SHP77 (cell line): ENCODE measurements at regions not wholly inside any gene's neighbourhood (a gene's known extent, or its start where the extent isn't known, plus 50 kb on each side); places are given as distances from the start of the nearest gene placed in this dataset.
"Not testable (repeated sequence)": the region's sequence is repeated elsewhere in the genome, so short reads cannot be mapped to it uniquely, and the experiment has no call there.

Experiments used
- DNase-seq, 2 experiments: peaks; one replicate each; lab custom pipeline; 2025; lab: John Stamatoyannopoulos, UW

DNA sequence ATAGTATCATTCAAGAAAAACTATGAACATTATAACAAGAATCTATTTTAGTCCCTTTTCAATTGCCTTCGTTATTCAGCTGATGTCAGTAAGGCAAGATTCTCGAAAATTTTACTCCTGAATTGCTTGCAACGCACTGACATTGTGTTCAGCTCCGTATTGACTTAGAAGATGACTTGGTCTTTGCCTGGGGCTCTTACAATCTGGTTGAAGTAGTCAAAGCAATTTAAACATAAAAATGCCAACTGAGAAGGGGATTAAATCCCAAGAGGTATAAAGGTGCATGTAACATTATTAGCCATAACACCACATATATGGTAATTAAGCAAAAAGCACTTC lies 507.1 kb downstream of the CENPC start:
- DNase-seq, result no peak

DNA sequence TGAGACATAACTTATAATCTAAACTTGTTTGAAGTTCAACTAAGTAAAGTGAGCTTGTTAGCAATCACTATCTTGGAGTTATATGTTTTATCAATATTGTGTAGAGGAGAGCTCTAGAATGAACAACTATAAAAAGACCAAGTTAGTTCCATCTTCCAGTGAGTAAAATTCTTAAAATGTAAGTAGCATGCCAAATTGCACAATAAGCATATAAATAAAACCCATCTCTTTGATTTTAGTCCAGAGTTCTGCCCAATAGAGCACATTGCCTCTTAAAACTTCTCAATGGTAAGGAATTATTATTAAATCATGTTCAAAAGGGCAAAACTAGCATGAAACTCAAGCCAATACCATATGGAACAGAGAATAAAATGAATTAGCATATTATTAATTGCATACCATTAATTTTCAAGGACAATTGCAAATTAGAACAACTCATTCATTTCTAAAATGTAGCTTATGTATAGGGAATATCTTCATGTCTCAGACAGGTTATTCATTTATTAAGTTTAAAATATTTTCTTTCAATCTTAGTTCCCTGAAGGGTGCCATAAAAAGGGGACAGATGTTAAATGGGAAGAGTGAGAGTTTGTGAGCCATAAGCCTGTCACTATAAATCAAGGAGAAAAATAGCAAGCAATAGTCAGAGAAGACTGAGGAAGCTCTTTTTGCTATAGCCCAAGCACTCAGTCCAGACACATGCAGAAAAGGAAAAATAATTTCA lies 507.6 kb downstream of the CENPC start:
- no peak for DNase-seq

DNA sequence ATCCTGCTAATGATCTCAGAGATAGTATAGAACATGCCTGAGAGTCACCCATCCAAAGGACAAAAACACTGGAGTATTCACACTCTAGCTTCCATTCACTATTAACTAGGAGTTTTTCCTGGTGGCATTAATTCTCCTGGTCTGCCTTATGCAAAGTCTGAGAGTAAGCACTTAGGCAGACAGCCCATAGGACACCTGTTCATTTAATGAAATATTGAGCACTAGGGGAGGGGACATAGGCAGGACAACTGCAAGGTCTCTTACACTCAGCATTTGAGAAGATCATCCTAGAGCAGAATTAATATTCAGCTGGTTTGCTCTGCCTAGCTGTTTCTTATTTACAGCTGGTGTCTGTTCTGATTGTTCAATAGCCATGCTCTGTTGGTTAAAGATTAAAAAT lies 508.5 kb downstream of the CENPC start:
- no peak for DNase-seq

DNA sequence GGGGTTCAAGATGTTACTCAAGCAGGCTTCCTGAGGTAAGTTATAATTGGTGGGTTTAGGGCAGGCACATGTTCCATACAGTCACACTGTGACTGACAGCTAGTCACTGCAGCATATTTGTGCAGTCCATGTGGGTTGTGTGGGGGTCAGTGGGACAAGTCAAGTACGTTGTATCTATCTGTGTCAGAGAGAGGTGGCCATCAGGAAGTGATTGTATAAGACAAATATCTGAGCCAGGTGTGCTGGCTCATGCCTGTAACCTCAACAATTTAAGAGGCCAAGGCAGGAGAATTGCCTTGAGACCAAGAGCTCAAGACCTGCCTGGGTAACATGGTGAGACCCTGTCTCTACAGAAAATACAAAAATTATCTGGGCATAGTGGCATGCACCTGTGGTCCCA lies 509.3 kb downstream of the CENPC start:
- DNase-seq, result no peak

DNA sequence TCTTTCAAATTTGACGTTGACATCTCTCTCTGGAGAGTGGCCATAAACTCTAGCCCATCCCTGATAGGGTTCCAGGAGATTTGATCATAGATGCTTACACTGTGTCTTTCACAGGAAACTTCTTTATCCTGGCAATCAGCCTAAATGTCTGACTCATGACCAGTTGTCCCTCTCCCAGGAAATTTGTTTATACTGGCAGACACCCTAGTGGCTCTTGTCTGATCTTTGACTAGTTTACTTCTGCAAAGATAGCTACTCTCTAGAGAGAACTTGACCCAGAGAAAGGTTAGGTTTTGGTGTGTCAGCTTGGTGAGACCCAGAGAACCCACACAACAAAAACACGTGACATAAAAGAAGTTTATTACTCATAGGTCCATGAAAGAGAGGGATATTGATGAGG lies 509.8 kb downstream of the CENPC start:
- DNase-seq, result peak; percentile 27 to 36

DNA sequence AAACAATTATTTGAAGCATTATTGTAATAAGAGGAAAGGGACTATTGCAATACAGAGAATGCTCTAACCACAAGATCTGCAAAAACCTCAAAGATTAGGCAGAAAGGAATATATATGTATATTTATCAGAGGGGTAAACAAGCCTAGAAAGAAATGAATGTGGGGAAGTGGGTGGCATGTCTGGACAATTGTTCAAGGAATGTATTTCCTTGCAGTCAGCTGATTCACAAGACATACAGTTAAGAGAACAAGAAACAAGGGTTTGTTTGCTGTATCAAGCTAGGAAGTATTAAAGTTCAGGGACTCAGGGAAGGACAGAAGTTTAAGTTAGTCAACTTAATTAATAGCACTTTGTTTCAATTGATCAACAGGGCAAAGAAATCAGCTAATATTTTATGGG lies 514.7 kb downstream of the CENPC start:
- no peak for DNase-seq

DNA sequence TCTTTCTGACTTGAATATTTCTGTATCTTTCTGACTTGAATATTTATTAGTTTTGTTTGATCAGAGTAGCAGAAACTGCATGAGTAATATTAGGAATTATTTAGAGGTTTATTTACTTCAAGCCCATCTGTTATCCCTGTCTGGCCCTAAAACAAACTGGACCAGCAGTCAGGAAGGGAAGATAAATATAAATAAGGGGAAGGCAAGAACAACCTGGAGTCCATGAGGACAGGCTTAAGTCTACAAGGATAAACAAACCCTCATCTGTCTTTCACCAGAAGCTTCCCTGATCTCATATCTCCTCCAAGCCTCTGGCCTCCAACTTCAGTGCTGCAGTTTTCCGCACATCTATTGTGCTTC lies 524.9 kb downstream of the CENPC start:
- DNase-seq, result no peak

DNA sequence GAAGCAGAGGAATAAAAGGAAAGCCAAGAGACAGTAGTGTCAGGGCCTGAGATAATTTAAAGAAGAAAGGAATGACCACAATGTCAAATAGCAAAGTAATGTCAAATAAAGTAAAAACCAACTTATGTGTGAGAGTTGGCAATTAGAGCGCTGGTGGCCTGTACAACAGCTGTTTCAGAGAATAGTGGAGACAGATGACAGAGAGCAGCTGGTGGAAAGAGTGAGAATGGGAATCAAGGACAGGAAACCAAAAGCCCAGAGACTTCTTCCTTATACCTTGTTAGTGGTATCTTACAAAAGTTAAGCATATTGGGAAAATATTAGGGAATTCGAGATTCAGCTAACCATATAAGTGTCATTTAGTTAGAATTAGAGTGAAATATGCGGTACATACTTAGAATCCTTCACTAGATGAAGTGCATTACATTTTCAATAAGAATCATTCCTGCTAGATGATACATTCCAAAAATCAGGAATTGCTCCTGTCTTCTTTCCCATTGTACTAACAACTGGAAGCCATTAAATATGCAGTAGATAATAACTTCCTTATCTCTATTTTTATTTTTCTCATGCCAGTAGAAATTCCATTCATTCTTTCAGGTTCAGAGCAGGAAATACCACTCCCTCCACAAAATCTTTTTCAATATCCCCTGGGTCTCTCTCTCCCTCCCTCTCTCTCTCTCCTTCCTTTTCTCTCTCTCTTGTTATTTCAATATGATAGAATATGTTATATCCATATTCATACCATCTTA lies 525.4 kb downstream of the CENPC start:
- no peak for DNase-seq

DNA sequence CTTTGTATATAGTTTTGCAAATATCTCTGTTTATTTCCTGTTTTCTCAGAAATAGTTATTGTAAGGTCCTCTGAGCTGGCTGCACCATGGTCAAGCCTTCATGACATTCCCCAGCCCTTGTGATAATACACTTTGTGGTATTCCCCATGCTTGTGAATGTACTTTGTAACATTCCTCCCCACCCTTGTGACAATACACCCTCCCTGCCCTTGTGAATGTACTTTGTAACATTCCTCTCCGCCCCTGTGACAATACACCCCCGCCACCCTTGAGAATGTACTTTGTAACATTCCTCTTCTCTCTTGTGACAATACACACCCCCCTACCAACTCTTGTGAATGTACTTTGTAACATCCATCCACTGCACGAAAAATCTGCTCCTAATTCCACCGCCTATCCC lies 530.7 kb downstream of the CENPC start:
- DNase-seq, result no peak

DNA sequence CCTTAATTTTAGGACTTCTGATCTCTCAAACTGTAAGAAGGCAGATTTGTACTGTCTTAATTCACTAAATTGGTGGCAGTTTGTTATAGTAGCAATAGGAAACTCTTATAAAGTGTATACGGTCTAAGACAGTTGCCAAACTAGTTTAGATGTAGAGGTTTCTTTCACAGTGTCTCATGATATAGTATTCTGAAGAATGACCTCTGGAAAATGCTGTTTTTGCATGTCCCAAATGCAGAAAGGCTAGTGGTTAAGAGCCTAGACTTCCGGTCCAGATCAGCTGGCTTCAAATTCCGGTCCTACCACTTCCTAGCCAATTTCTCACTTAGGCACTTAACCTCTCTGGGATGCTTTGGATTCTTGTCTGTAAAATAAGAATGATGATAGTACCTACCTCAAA lies 538.5 kb downstream of the CENPC start:
- DNase-seq, result no peak

DNA sequence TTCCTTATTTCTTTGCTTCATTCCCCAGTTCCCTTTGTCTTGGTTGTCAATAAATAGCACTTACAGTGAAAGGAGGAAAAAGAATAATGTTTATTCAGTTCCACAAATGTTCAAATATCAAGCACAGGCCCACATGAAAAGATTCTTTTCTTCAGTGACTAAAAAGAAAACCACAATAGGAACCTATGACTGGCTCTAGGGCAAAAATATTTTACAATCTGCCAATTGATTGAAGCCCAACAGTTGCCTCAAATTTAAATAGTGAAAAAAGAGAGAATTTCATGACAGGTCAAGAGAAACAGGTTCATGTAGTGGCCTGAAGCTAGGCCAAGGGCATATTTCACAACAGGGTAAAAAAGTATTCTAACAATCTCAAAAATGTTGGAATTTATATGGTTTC lies 553.8 kb downstream of the CENPC start:
- no peak for DNase-seq

DNA sequence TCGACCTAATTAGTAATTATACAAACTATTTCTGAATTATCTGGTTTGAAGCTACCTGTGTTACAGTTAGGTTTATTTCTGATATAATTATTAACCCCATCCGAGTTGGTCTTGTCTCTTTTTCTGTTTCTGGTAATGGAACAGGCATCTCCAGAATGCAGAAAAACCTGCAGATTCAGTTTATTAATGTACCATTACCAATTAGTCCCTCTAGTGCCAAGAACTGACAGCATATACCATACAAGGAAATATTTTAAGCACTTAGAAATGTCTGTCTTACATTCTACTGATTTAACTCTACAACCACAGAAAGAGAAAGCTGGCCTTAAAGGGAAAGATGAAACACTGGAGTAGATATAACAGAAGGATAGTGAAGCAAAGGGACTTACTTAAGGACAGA lies 570.6 kb downstream of the CENPC start:
- no peak for DNase-seq

DNA sequence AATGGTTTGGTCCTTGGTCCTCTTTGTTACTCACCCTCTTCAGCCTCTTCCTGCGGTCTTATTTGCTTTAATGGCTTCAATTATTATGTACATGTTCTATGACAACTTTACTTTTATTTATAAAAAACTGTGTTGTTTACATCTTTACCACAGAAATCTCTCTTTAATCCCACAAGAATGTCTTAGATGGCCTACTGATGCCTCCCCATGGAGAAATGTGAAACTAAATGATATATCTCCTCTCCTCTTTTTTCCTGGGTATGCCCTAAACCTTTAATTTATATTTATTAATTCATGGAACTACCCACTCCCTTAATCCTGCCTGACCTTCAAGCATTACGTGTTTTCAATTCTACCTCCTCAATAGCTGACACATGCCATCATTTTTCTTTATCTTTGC lies 573.2 kb downstream of the CENPC start:
- no peak for DNase-seq

DNA sequence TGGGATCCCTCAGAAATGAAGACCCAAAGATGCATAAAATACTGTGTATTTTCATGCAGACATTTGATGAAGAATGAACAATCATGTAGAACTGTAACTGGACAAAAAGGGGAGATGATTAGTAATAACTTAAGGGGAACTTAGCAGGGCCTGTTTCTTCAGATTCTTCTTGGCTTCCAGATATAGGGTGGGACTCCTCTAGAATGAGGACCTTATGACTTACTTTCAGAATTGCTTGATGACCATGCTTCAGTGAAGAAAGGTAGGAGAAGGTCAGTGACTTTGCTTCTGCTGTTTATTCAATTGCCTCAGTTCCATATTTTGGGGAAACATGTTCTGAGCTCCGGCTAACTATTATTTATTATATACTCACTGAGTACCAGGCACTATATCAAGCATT lies 580.8 kb downstream of the CENPC start:
- no peak for DNase-seq

DNA sequence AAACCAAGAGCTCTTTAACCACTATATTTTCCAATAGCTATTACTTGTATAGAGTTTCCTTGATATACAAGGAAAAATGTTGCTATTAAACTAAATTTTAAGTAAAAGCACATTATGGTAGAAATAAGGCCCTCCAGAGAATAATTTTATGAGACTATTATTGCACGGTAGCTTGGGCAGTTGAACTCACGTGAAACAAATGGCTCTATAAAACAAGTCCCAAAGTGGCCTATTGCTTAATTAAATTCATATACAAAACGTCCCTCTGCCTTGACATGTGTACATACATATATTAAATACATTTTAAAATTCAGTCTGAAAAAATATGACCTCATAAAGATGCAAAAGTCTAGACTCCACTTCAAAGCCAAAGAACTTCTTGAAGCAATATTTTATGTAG lies 582.2 kb downstream of the CENPC start:
- no peak for DNase-seq

DNA sequence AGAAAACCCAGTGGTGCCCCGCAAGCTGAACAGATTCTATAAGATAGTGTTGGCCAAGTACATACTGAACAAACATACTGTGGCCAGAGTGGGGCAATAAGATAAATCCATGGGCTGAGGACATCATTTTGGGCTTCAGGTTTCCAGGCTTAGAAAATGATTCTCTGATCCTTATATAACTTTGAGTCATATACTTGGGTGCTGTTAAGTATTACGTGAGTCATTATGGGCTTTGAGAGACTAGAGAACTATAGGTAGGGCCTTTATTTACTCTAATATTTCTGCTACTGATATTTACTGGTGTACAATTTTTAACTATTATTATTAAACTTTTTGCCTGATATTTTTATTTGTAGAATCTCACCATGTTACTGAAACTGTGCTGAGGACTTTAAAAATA lies 586.1 kb downstream of the CENPC start:
- no peak for DNase-seq

DNA sequence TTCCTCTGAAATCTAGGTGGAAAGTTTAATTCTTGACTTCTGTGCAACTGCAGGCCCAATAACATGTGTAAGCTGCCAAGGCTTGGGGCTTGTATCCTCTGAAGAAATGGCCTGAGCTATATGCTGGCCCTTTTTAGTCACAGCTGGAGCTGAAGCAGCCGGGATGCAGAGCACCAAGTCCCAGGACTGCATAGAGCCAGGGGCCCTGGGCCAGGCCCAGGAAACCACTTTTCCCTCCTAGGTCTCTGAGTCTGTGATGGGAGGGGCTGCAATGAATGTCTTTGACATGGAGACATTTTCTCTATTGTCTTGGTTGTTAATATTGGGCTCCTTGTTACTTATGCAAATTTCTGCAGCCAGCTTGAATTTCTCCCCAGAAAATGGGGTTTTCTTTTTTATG lies 588.5 kb downstream of the CENPC start:
- no peak for DNase-seq

DNA sequence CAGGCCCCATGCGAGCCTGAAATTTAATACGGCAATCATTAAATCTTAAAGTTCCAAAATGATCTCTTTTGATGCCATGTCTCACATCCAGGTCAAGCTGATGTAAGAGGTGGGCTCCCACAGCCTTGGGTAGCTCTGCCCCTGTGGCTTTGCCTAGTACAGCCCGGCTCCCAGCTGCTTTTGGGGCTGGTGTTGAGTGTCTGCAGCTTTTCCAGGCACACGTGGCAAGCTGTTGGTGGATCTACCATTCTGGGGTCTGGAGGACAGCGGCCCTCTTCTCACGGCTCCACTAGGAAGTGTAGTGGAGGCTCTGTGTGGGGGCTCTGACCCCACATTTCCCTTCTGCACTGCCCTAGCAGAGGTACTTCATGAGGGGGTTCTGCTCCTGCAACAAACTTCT lies 588.9 kb downstream of the CENPC start:
- DNase-seq, result no peak

DNA sequence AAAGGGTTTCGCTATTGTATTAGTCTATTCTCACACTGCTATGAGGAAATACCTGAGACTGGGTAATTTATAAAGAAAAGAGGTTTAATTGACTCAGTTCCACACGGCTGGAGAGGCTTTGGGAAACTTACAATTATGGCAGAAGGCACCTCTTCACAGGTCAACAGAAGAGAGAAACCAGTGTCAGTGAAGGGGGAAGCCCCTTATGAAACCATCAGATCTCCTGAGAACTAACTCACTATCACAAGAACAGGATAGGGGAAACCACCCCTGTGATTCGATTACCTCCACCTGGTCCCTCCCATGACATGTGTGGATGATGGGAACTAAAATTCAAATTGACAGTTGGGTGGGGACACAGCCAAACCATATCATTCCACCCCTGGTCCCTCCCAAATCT lies 589.5 kb downstream of the CENPC start:
- no peak for DNase-seq

DNA sequence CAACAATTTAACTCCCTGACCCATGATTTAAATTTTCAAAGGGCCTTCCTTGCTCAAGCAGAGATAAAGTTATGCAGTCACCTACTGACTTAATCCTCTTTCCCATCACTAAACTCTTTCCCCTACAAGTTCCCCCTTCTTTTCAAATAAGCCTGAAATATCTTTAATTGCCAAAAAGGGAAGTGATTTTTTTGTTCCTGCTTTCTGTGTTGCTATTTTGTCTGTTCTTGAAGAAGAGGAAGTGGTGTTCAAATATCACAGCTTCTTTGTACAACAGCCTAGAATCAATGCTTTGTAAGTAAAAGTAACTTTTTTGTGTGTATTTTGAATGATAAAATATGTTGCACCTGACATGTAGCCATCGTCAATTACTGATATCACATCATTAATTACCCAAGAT lies 595.9 kb downstream of the CENPC start:
- no peak for DNase-seq

DNA sequence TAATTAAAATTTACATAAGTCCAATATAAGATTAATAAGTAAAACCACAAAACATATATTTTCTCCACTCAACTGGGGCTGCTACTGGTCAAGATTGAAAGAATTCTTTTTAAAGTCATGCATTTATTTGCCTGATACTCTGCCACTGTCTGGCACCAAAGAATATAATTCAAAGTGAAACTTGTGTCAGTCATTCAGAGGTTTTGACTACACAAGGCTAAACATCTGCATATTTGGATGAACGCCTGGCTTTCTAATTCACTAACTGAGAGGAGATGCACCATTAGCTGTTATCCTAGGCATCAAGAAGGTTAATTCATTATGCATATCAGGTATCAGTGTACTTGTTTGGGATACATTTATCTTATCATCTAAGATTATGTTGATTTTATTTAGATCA lies 598.5 kb downstream of the CENPC start:
- no peak for DNase-seq

DNA sequence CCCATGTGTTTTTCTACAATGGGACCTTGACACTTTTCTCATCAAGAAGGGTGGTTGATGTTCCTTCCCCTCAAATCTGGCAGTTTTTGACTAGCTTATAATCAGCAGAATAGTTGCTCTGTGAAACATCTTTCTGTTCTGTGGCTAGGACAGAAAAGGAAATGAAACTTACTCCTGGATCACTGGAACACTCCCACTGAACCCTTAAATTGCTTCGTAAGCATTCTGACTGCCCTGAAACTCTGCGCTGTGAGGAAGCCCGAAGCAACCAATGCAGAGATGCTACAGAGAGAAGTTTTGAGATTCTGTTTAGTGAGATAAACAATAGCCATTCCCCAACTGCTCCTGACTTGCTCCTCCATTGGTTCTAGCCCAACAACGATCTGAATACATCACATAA lies 602.2 kb downstream of the CENPC start:
- no peak for DNase-seq

DNA sequence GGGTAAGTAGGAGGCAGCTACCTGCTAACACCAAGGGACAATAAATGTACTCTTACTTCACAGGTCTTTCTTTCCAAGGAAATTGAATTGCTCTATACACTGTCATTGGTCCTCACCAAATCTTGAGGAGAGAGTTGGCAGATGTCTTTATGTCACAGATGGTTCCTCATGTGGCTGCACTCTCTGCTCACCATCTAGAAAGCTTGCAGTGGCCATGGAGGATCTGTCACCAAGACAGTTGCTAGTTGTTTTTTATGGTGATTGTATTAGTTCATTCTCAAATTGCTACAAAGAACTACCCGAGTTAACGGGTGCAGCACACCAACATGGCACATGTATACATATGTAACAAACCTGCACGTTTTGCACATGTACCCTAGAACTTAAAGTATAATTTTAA lies 613.3 kb downstream of the CENPC start:
- DNase-seq, result not testable (repeated sequence)

DNA sequence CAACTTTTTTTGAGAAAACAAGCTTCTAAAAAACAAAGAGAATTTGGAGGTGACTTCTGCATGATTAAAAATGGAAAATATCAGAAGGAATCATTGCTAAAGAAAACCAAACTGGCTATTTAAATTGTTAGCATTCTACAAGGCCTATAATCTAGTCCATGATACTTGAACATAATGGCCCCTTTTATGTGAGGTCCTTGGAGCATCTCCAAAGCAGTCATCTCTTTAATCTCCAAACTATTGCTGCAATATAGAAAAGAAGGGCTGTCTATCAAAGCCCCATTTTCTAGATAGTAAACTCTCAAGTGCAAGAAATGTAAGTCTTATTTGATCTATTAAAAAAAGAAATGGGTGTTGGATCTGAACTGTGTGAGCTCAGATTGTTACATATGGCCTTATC lies 615.1 kb downstream of the CENPC start:
- DNase-seq, result no peak
